ENCODE measurements at regions not wholly inside any gene's neighbourhood (a gene's known extent, or its start where the extent isn't known, plus 50 kb on each side); places are given as distances from the start of the nearest gene placed in this dataset.
A peak's percentile ranks its signal among the peaks of the same experiment; 100 is the strongest.

- DNase-seq, result no peak
Observed at GRCh38 chr1:193355178-193355577, 168.8 kb upstream of the B3GALT2 start.

- DNase-seq, result no peak
Observed at GRCh38 chr1:193348769-193349535, 162.5 kb upstream of the B3GALT2 start.

GRCh38 chr1:193348091-193348768 lies 161.8 kb upstream of the B3GALT2 start:
- DNase-seq, result peak; percentile 38 to 48

GRCh38 chr1:193346085-193346484 lies 159.7 kb upstream of the B3GALT2 start:
- DNase-seq, result no peak

- no peak for DNase-seq
Observed at GRCh38 chr1:193342811-193343210, 156.4 kb upstream of the B3GALT2 start.

GRCh38 chr1:193340331-193340730 lies 153.9 kb upstream of the B3GALT2 start:
- no peak for DNase-seq

GRCh38 chr1:193339401-193339800 lies 153.0 kb upstream of the B3GALT2 start:
- DNase-seq, result no peak

- DNase-seq, result no peak
Observed at GRCh38 chr1:193338194-193338593, 151.8 kb upstream of the B3GALT2 start.

GRCh38 chr1:193335806-193336428 lies 149.5 kb upstream of the B3GALT2 start:
- DNase-seq, result no peak

- no peak for DNase-seq
Observed at GRCh38 chr1:193333166-193333565, 146.8 kb upstream of the B3GALT2 start.

- DNase-seq, result no peak
Observed at GRCh38 chr1:193326296-193326695, 139.9 kb upstream of the B3GALT2 start.

- no peak for DNase-seq
Observed at GRCh38 chr1:193325771-193326170, 139.4 kb upstream of the B3GALT2 start.

GRCh38 chr1:193325042-193325441 lies 138.6 kb upstream of the B3GALT2 start:
- no peak for DNase-seq

GRCh38 chr1:193322211-193322610 lies 135.8 kb upstream of the B3GALT2 start:
- DNase-seq, result no peak

- DNase-seq, result no peak
Observed at GRCh38 chr1:193321242-193321840, 134.9 kb upstream of the B3GALT2 start.

GRCh38 chr1:193320270-193320669 lies 133.9 kb upstream of the B3GALT2 start:
- no peak for DNase-seq

- DNase-seq, result no peak
Observed at GRCh38 chr1:193318347-193318746, 131.9 kb upstream of the B3GALT2 start.

- DNase-seq, result no peak
Observed at GRCh38 chr1:193313354-193314140, 127.1 kb upstream of the B3GALT2 start.

- DNase-seq, result no peak
Observed at GRCh38 chr1:193312432-193312831, 126.0 kb upstream of the B3GALT2 start.

GRCh38 chr1:193311226-193311948 lies 125.0 kb upstream of the B3GALT2 start:
- DNase-seq, result no peak

- peak in 1 of 2 donors; percentile 13 for DNase-seq
Observed at GRCh38 chr1:193310564-193310963, 124.2 kb upstream of the B3GALT2 start.
